ENCODE measurements at regions not wholly inside any gene's neighbourhood (a gene's known extent, or its start where the extent isn't known, plus 50 kb on each side); places are given as distances from the start of the nearest gene placed in this dataset.

GRCh38 chr10:75303045-75303777 is 67.5 kb upstream of the COMTD1 start:
- TF ChIP-seq RAD21 (IDR thresholded peaks at IDR 0.05; ENCODE audit: low read length) (no peak), SMC3 (IDR thresholded peaks at IDR 0.05; ENCODE audit: low read depth, low read length) (no peak)
- TF ChIP-seq, protein P1, sequence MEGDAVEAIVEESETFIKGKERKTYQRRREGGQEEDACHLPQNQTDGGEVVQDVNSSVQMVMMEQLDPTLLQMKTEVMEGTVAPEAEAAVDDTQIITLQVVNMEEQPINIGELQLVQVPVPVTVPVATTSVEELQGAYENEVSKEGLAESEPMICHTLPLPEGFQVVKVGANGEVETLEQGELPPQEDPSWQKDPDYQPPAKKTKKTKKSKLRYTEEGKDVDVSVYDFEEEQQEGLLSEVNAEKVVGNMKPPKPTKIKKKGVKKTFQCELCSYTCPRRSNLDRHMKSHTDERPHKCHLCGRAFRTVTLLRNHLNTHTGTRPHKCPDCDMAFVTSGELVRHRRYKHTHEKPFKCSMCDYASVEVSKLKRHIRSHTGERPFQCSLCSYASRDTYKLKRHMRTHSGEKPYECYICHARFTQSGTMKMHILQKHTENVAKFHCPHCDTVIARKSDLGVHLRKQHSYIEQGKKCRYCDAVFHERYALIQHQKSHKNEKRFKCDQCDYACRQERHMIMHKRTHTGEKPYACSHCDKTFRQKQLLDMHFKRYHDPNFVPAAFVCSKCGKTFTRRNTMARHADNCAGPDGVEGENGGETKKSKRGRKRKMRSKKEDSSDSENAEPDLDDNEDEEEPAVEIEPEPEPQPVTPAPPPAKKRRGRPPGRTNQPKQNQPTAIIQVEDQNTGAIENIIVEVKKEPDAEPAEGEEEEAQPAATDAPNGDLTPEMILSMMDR (IDR thresholded peaks at IDR 0.05) = no peak

All from SK-N-SH (cell line).